ENCODE measurements at regions not wholly inside any gene's neighbourhood (a gene's known extent, or its start where the extent isn't known, plus 50 kb on each side); places are given as distances from the start of the nearest gene placed in this dataset.
"Not testable (repeated sequence)": the region's sequence is repeated elsewhere in the genome, so short reads cannot be mapped to it uniquely, and the experiment has no call there.

DNA sequence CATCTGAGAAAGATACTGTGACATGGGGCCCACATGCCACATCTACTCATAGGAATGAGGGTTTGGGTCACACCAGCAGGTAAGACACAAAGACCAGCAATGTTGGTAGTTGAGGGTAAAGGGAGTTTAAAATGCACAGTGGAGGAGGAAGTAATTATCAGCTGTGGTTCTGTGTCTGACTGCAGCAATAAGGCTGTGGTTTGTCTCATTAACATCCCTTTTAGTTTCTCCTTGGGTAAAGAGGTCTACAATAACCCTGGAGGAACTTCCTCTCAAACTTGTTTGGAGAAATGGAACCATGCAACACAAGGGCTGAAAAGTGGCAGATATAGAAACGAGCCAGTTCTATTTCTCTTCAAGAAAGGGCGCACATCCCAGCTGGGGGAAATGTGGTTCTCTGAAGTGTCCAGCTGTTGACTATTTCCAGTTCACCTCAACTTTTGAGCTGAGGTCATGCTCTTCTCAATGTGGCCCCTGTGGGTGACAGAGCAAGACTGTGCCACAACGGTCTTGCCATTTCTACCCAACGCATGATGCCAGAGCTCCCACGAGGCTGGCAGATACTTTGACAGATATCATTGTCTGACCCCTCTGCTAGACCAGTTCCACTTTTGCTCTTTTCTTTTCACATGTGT is 234.3 kb downstream of the SQOR start:
- DNase-seq: no peak

DNA sequence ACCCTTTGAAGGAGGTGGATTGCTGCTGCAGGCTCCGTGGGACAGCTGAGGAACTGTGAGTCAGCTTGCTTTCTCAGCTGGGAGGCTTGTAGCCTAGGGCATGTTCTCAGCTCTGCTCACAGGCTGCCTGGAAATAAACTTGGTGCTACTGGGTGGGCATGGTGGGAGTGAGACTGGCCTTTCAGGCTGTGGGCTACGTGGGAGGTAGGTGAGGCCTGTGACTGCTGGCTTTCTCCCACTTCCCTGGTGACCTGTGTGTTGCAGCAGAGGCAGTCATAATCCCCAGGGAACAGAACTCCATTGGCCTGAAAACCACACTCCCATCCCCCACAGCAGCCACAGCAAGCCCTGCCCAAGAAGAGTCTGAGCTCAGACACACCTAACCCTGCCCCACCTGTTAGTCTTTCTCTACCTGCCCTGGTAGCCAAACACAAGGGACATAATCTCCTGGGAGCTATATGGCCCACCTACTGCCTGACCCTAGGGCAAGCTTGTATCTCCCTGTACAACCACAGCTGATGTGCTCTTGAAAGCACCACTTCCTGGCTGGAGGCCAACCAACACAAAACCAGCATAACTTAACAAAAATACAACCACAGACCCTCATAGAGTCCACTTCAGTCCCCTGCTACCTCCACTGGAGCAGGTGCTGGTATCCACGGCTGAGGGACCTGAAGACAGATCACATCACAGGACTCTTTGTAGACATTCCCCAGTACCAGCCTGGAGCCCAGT is 236.5 kb downstream of the SQOR start:
- DNase-seq: no peak

DNA sequence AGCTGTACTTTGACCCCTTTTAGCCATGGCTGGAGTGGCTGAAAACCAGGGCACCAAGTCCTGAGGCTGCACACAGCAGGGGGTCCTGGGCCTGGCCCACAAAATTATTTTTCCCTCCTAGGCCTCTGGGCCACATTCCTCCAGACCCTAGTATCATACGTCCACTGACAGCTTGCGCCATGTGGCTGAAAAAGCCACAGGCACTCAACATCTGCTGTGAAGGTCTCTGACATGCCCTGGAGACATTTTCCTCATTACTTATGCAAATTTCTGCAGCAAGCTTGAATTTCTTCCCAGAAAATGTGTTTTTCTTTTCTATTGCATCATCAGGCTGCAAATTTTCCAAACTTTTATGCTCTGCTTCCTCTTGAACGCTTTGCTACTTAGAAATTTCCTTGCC is 239.0 kb downstream of the SQOR start:
- no peak for DNase-seq

DNA sequence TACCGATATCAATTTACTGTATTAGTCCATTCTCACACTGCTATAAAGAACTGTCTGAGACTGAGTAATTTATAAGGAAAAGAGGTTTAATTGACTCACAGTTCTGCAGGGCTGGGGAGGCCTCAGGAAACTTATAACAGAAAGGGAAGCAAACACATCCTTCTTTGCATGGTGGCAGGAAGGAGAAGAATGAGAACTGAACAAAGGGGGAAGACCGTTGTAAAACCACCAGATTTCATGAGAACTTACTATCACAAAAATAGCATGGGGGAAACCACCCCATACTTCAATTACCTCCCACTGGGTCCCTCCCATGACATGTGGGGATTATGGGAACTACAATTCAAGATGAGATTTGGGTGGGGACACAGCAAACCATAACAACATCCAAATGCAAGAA is 239.7 kb downstream of the SQOR start:
- not testable (repeated sequence) for DNase-seq

DNA sequence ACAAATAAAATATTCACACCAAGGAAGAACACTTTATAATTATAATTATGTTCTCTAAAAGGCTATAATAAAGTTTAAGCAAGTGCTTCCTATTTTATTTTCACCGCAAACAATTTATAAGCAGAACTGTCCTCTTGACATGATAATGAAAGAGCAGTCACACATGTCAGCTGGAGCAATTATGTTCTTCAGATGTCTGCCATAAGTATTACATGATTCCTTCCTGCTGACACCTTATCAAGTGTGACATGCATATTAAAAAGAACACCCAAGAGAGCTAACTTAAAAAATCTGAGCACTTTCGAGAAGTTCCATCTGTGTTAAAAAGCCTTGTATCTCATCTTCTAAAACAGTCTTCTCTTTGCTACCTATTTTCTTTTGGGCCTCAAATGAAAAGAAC is 249.5 kb downstream of the SQOR start:
- DNase-seq: no peak

DNA sequence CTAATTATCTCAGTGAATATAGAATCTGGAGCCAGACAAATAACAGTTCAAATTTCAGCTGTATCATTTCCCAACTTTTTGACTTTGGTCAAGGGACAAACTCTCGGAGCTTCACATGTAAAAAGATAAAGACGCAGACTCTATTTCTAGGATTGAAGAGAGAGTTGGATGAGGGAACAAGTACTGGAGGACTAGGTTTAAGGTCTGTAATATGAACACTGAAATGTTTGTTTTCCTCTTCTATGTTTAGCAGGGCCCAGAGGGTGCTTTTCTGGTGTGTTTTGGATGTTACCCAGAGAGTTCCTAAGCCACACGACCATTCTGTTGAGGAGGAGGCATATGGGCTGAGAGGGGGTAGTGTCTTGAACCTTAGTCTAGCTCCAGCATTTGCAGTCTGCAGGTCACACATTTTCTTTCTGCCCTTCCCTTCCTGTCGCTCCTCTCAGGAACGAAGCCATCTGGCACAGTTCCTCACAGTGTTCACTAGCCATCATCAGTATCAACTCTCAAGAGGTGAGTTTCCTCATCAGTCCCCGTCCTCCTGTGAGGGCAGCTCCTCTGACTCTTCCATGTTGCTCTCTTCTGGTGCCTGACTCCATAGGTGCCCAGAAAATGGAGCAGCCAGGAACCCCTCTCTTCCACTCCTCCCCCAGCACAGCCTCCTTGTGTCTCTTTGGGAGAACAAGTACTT is 250.1 kb downstream of the SQOR start:
- no peak for DNase-seq

DNA sequence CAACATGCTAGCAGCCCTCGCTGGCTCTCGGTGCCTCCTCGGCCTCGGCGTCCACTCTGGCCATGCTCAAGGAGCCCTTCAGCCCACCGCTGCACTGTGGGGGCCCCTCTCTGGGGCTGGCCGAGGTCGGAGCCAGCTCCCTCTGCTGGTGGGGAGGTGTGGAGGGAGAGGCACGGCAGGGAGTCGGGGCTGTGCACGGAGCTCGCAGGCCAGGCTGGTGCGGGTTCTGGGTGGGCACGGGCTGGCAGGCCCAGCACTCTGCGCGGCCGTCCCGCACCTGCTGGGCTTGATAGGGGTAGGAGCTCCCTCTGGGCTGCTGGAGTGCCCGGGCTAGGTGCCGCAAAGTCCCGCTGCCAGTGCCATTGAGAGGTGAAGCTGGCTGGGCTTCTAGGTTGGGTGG is 251.0 kb downstream of the SQOR start:
- DNase-seq: no peak

DNA sequence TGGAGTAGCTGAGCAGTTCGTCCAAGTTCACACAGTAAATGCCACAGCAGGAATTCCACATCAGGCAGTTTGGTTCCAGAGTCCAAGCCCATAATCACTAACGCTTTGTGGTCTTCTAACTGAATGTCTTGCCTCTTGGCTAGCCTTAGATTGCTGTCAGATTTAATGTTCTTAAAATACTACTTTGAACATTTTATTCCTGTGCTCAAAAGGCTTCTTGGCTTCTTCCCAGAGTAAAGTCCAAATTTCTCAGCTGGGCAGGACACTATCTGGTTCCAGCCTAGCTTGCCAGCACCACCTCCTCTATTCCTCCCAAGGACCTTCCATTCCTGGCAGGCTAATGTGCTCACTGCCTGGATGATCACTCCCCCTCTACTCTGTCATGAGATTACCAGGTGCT is 256.9 kb downstream of the SQOR start:
- DNase-seq: no peak

DNA sequence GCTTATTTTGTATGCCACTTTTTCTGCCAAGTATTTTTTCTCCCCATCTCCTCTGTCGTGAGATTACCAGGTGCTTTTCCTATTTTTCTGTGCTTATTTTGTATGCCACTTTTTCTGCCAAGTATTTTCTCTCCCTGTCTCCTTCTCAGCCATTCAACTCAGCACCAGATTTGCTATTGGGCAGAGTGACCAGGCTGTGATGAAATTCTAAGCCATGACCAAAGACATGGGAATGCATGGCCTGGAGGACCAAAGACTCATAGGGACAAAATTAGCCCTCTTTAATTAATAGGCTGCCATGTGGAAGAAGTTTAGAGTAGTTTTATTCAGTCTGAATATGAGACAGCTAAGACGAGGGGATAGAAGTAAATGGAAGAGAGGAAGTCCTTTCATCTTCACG is 257.4 kb downstream of the SQOR start:
- no peak for DNase-seq

DNA sequence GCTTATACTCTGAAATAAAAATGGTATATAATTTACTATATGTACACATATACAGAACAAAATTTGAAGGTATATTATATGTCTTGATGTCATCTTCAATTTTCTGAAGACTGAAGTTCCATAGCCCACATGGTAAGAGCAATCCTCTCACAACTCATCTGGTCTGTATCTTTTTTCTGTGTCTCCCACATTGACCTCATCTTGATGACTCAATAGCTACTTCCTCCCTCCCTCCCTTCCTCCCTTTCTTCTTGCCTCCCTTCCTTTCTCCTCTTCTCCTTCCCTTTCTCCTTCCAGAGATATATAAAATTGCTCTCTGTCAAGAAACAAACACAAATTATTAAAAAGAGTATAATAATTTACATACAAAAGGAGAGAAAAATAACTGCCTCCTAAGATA is 268.5 kb downstream of the SQOR start:
- DNase-seq: no peak

DNA sequence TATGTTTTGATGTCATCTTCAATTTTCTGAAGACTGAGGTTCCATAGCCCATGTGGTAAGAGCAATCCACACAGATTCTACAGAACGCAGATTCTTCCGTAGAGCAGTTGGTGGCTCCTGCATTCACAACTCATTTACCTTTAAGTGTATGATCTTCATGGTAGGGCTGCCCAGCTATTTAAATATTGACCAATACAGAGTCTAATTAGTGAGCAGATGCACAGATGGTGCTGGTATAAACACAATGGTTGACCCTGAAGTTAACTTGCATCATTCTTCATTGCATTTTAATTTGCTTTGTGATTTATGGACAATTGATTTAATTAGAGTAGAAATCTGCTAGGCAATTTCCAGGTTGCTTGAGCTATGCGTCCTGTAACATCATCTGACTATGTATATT is 269.2 kb downstream of the SQOR start:
- no peak for DNase-seq

DNA sequence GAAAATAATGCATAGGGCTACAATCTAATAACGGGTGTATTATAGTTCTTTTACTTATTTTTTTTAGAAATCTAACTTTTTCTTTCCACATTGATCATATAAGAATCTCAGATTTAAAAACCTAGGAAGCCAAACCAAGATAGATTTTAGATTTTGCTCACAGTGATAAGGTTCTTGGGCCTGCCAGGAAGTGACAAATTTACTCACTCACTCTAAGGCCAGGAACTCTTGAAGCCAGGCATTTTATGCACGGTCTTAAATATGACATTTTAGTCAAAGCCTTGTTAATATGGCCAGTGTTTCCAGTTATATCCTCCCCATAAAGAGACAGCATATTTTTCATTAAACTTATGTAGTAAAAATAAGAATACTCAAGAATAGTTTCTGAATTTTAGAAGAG is 271.4 kb downstream of the SQOR start:
- DNase-seq: no peak

DNA sequence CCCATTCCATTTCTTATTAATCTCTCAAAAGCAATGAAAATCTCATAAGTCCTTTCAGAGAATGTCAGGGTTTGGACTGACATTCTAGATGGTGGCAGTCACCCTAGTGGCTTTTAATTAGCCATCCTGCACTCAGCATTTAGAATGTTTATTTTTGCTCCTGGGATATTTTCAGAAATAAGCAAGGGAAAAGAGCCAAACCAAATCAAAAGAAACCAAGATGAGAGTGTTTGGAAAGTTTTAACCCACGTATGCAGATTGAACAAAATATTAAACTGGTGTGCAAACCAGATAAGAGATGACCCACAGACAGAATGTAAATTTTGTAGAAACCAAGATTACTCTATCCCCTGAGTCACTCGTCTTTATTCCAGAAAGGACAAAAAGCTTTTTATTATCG is 275.8 kb downstream of the SQOR start:
- DNase-seq: no peak

DNA sequence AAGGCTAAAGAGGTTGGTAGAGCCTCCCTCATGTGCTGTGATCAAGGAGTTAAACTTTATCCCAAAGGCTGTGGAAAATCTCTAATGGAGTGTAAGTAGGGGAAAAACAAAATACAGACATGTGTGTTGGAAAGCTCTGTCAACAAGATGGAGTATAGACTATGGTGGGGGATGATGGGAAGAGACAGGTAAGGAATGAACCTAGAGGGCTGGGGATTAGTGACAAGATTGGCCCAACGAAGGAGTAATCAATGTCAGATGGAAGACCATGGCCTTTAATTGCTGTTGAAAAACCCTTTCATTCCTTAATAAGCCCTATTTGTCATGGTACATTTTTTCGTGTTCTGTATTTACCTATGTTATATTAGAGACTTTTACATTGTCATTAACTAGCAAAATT is 278.6 kb downstream of the SQOR start:
- no peak for DNase-seq

DNA sequence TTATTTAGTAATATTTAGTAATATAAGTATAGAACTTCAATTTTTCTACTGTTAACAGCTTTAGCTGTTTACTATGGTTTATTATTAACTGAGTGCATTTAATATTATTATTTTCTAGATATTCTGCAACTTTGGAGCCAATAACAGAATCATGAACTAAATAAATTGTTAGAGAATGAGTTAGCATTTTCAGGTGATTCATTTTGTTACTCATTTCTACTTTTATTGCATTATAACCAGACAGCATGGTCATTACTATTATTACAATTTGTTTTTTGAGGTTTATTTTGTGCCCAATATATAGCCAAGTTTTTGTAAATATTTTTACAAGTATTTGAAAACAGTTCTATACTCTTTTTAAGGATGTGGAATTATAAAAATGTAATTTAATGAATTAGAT is 279.6 kb downstream of the SQOR start:
- no peak for DNase-seq

DNA sequence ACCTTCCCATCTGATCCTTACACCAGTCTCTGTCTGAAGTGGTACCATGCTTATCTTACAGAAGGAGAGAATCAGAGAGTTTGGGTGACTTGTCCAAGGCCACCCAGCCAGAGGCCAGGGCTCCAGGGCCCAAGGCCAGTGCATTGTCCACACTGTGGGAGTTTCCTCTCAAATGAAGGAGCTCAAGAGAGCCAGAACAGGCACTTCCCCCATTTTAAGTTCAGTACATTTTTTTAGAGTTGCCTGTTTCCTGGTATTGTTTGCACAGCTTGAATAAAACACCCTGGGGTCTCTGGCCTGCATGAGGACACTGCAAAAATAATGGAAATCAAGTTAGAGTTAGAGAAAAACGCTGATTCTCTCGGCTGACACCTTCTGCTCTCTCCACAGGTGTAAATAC is 284.0 kb downstream of the SQOR start:
- no peak for DNase-seq

DNA sequence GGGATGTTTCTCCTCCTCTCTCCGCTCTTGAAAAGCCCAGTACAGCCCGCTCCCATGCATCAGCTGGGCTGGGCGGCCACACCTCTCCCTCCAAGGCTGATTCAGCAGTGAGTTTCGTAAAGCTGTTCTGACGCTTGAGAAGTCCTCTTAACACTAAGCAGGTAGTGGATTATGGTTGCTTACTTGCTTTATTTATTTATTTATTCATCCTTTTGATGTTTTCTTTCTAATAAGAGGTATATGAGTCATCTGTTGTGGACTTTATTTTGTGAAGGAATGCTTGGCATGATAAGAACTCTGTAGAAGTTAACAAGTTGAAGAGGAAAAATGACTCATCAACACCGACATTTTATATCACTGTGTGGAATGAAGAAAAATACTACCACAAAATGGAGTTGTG is 285.0 kb downstream of the SQOR start:
- DNase-seq: no peak

DNA sequence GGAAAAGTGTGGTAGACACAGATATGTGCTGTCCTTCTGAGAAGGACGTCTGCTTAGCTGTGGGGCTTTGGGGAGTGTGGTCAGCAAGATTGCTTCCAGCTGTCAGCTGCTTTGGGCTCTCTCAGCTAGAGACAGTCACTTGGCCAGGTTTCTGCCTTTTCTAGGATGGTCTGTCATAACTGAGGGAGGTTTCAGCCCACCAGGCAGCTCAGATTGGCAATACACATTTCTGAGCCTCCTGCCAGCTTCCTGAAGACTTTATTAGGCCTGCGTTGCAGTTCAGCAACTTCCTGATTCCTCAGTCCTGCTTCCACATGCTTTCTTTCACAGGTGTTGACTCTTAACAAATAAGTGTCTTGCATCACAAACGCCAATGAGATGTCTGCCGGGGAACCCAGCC is 286.5 kb downstream of the SQOR start:
- DNase-seq: no peak

DNA sequence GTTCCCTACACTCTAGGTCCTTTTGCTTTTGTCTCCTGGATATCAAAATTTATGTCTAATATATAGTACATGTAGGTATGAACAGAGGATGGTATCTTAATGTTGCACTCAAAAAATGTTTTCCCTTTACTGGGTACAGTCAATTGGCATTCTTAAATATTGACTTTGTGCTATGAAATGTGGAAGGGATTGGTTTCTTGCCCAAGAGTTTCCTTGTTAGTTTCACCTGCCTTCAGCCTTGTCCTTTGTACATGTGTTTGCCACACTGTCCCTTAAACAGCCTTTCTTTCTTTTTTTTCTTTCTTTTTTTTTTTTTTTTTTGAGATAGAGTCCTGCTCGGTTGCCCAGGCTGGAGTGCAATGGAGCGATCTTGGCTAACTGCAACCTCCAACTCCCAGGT is 287.1 kb downstream of the SQOR start:
- DNase-seq: no peak

DNA sequence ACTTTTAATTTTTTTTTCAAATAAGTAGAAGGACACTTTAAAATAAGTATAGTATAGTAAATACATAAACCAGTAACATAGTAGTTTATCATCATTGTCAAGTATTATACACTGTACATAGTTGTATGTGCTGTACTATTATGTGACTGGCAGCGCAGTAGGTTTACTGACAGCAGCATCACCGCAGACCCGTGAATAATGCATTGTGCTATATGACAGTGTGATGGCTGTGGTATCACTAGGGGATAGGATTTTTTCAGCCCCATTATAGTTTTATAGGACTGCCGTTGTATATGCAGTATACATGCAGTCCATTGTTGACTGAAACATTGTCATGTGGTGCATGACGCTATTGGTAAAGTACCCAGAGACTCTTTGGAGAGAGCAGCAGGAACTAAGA is 306.5 kb downstream of the SQOR start:
- no peak for DNase-seq

DNA sequence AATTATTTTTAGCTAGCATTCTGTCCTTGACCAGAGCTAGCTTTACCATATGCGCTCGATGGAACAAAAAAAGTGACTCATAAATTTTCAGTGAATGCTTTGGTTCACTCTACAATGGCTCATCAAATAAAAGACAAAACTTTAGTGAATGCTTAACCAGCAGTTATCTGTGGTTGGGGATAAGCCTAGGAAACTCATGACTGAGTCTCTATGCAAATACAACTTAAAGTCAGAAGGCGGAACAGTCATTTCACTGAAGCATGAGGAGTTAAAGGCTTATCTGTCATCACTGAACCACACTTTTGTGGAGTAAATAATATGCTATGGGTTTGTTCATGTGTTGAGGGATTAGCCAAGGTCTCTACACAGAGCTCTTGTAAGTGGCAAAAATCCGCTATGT is 308.4 kb downstream of the SQOR start:
- no peak for DNase-seq

DNA sequence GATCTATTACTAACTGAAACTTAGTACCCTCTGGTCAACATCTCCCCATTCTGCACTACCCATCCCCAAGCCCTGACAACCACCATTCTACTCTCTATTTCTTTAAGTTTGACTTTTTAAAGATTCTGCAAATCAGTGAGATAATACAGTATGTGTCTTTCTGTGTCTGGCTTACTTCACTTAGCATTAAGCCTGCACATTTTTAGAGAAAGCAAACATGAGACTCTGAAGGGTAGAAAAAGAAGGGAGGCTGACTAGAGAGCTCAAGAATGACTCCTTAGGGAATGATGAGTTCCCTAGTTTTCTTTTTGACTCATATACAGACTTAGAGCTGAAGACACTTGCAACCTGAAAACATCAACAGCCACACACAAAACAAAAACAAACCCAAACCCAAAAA is 311.3 kb downstream of the SQOR start:
- no peak for DNase-seq

DNA sequence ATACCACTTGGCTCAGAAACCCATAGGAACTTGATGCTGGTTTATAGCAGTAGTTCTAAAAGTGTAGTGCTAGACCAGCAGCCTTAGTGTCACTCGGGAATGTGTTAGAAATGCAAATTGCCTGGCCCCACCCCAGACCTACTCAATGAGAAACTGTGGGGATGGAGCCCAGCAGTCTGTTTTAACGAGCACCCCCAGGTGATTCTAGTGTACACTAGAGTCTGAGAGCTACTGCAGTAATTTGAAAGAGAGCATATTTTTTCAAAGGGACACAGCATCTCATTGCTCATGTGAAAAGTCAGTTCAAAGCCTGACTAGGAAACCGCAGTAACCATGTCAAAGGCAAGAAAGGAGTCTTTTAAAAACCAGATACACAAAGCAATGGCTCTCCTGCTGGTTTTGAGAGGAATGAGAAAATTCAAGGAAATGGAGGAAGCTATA is 313.4 kb downstream of the SQOR start:
- no peak for DNase-seq

DNA sequence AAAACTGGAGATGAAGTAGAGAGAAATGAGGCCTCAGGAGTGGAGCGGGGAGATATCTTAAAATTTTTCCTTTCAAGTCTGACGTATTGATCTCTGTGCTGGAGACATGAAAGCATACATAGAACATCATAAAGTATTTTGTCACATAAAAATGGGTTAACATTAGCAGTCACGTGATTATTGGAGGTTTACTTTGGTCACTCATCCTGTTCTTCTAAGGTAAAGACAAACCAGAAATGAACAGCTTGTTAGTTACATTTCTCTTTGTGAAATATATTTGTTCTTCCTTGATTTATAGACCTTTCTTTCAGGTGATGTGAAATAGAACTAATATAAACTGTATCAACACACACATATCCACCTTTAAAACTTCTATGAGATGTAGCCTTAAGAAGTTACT is 324.1 kb downstream of the SQOR start:
- no peak for DNase-seq

All from inflammatory macrophage (primary cell).